Body of pancreas (tissue), 4 donors: ENCODE measurements at regions not wholly inside any gene's neighbourhood (a gene's known extent, or its start where the extent isn't known, plus 50 kb on each side); places are given as distances from the start of the nearest gene placed in this dataset.

ENCODE experiments used
- POLR2A ChIP-seq, 3 donors: fragments of 450-650 bp; IDR thresholded peaks; one replicate each; pipeline ENCODE4 v1.6.1; 2016; ENCODE audit warnings: antibody characterized with exemption in 3 of 3, mild to moderate bottlenecking in 2 of 3
- TF ChIP-seq, protein P1 (sequence below), 7 experiments: fragments of 450-650 bp in 4 of 7; fragments of 200-600 bp in 3 of 7; sonication (generic) in 3 of 7; IDR thresholded peaks; one replicate each; pipeline ENCODE4 v1.5.1; 2016 to 2019; ENCODE audit warnings: antibody characterized with exemption in 7 of 7

DNA sequence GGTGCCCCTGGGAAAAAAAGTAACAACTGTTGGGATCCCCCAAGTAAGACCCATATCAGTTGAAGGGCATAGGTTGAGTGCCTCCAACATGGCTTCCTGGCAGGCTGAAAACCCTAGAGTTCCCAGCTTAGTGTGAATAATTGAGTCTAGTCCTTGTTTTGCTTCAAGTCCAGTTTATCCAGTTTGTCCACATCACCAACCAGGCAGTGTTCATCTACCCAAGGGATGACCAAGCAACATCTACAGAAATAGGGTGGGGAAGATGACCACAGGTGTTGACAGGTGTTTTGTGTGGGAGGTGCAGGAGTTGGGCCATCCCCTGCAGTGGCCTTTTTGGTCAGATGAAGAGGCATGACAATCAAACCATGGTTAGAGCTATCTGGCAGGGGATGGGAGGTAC lies 54.3 kb upstream of the ERO1B start:
- TF ChIP-seq, protein P1, sequence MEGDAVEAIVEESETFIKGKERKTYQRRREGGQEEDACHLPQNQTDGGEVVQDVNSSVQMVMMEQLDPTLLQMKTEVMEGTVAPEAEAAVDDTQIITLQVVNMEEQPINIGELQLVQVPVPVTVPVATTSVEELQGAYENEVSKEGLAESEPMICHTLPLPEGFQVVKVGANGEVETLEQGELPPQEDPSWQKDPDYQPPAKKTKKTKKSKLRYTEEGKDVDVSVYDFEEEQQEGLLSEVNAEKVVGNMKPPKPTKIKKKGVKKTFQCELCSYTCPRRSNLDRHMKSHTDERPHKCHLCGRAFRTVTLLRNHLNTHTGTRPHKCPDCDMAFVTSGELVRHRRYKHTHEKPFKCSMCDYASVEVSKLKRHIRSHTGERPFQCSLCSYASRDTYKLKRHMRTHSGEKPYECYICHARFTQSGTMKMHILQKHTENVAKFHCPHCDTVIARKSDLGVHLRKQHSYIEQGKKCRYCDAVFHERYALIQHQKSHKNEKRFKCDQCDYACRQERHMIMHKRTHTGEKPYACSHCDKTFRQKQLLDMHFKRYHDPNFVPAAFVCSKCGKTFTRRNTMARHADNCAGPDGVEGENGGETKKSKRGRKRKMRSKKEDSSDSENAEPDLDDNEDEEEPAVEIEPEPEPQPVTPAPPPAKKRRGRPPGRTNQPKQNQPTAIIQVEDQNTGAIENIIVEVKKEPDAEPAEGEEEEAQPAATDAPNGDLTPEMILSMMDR (IDR thresholded peaks at IDR 0.05) = no peak
- no peak for TF ChIP-seq POLR2A (IDR thresholded peaks at IDR 0.05)
